ENCODE measurements at regions not wholly inside any gene's neighbourhood (a gene's known extent, or its start where the extent isn't known, plus 50 kb on each side); places are given as distances from the start of the nearest gene placed in this dataset.
"Not testable (repeated sequence)": the region's sequence is repeated elsewhere in the genome, so short reads cannot be mapped to it uniquely, and the experiment has no call there.

GRCh38 chr6:156421933-156422332, 355.2 kb upstream of the ARID1B start:
- Histone ChIP-seq H3K4me3 (ENCODE audit: low read length) (no peak overlapping the region), H3K27me3 (ENCODE audit: control insufficient read depth, insufficient read depth, low read length) (no peaks in the 10 kb centered on the region), H3K27ac (ENCODE audit: low read length) (no peak overlapping the region), H3K36me3 (ENCODE audit: control insufficient read depth, insufficient read depth, low read length) (no peaks in the 10 kb centered on the region), H3K4me1 (ENCODE audit: control insufficient read depth, insufficient read depth, low read length) (no peaks in the 10 kb centered on the region), H3K9me3 (ENCODE audit: control insufficient read depth, insufficient read depth, low read length) (no peaks in the 10 kb centered on the region)
- DNase-seq (ENCODE audit: low read depth, low spot score), result no peak
- no CpG with 5 or more reads among the region's 2 CpGs for WGBS (ENCODE audit: insufficient coverage, insufficient read length)

GRCh38 chr6:156421301-156421700, 355.9 kb upstream of the ARID1B start:
- not testable (repeated sequence) for DNase-seq (ENCODE audit: low read depth, low spot score); H3K36me3 ChIP-seq (ENCODE audit: control insufficient read depth, insufficient read depth, low read length); H3K4me1 ChIP-seq (ENCODE audit: control insufficient read depth, insufficient read depth, low read length); H3K27me3 ChIP-seq (ENCODE audit: control insufficient read depth, insufficient read depth, low read length); H3K9me3 ChIP-seq (ENCODE audit: control insufficient read depth, insufficient read depth, low read length); H3K4me3 ChIP-seq (ENCODE audit: low read length); H3K27ac ChIP-seq (ENCODE audit: low read length)
- no CpG with 5 or more reads among the region's 5 CpGs for WGBS (ENCODE audit: insufficient coverage, insufficient read length)

- no CpG with 5 or more reads among the region's 5 CpGs for WGBS (ENCODE audit: insufficient coverage, insufficient read length)
- no peaks in the 10 kb centered on the region for H3K27me3 ChIP-seq (ENCODE audit: control insufficient read depth, insufficient read depth, low read length)
- no peak for DNase-seq (ENCODE audit: low read depth, low spot score)
- no peaks in the 10 kb centered on the region for H3K9me3 ChIP-seq (ENCODE audit: control insufficient read depth, insufficient read depth, low read length)
- H3K4me1 ChIP-seq (ENCODE audit: control insufficient read depth, insufficient read depth, low read length), result no peaks in the 10 kb centered on the region
- H3K4me3 ChIP-seq (ENCODE audit: low read length), result no peak overlapping the region
- H3K27ac ChIP-seq (ENCODE audit: low read length), result no peak overlapping the region
- no peaks in the 10 kb centered on the region for H3K36me3 ChIP-seq (ENCODE audit: control insufficient read depth, insufficient read depth, low read length)
Observed at GRCh38 chr6:156420172-156420993, 356.8 kb upstream of the ARID1B start.

GRCh38 chr6:156419594-156419993, 357.6 kb upstream of the ARID1B start:
- no peaks in the 10 kb centered on the region for H3K4me1 ChIP-seq (ENCODE audit: control insufficient read depth, insufficient read depth, low read length)
- no peaks in the 10 kb centered on the region for H3K9me3 ChIP-seq (ENCODE audit: control insufficient read depth, insufficient read depth, low read length)
- H3K36me3 ChIP-seq (ENCODE audit: control insufficient read depth, insufficient read depth, low read length), result no peaks in the 10 kb centered on the region
- no peak overlapping the region for H3K27ac ChIP-seq (ENCODE audit: low read length)
- no peaks in the 10 kb centered on the region for H3K27me3 ChIP-seq (ENCODE audit: control insufficient read depth, insufficient read depth, low read length)
- H3K4me3 ChIP-seq (ENCODE audit: low read length), result no peak overlapping the region
- WGBS (ENCODE audit: insufficient coverage, insufficient read length), result no CpG with 5 or more reads among the region's 2 CpGs
- no peak for DNase-seq (ENCODE audit: low read depth, low spot score)

- H3K9me3 ChIP-seq (ENCODE audit: control insufficient read depth, insufficient read depth, low read length), result no peaks in the 10 kb centered on the region
- no peak overlapping the region for H3K4me3 ChIP-seq (ENCODE audit: low read length)
- H3K4me1 ChIP-seq (ENCODE audit: control insufficient read depth, insufficient read depth, low read length), result no peaks in the 10 kb centered on the region
- H3K27me3 ChIP-seq (ENCODE audit: control insufficient read depth, insufficient read depth, low read length), result no peaks in the 10 kb centered on the region
- DNase-seq (ENCODE audit: low read depth, low spot score), result no peak
- no peaks in the 10 kb centered on the region for H3K36me3 ChIP-seq (ENCODE audit: control insufficient read depth, insufficient read depth, low read length)
- WGBS (ENCODE audit: insufficient coverage, insufficient read length), result no CpG with 5 or more reads among the region's 1 CpG
- H3K27ac ChIP-seq (ENCODE audit: low read length), result no peak overlapping the region
Observed at GRCh38 chr6:156418253-156418652, 358.9 kb upstream of the ARID1B start.

GRCh38 chr6:156416391-156416790, 360.8 kb upstream of the ARID1B start:
- Histone ChIP-seq H3K4me3 (ENCODE audit: low read length) (no peak overlapping the region), H3K36me3 (ENCODE audit: control insufficient read depth, insufficient read depth, low read length) (no peaks in the 10 kb centered on the region), H3K27me3 (ENCODE audit: control insufficient read depth, insufficient read depth, low read length) (no peaks in the 10 kb centered on the region), H3K27ac (ENCODE audit: low read length) (no peak overlapping the region), H3K4me1 (ENCODE audit: control insufficient read depth, insufficient read depth, low read length) (no peaks in the 10 kb centered on the region), H3K9me3 (ENCODE audit: control insufficient read depth, insufficient read depth, low read length) (no peaks in the 10 kb centered on the region)
- no peak for DNase-seq (ENCODE audit: low read depth, low spot score)
- WGBS (ENCODE audit: insufficient coverage, insufficient read length), result no CpG with 5 or more reads among the region's 1 CpG

GRCh38 chr6:156413154-156413553, 364.0 kb upstream of the ARID1B start:
- no peaks in the 10 kb centered on the region for H3K4me1 ChIP-seq (ENCODE audit: control insufficient read depth, insufficient read depth, low read length)
- no peaks in the 10 kb centered on the region for H3K36me3 ChIP-seq (ENCODE audit: control insufficient read depth, insufficient read depth, low read length)
- no peaks in the 10 kb centered on the region for H3K27me3 ChIP-seq (ENCODE audit: control insufficient read depth, insufficient read depth, low read length)
- no peak overlapping the region for H3K27ac ChIP-seq (ENCODE audit: low read length)
- no peak overlapping the region for H3K4me3 ChIP-seq (ENCODE audit: low read length)
- H3K9me3 ChIP-seq (ENCODE audit: control insufficient read depth, insufficient read depth, low read length), result no peaks in the 10 kb centered on the region
- WGBS (ENCODE audit: insufficient coverage, insufficient read length), result no CpG with 5 or more reads among the region's 2 CpGs
- no peak for DNase-seq (ENCODE audit: low read depth, low spot score)

- Histone ChIP-seq H3K9me3 (ENCODE audit: control insufficient read depth, insufficient read depth, low read length) (no peaks in the 10 kb centered on the region), H3K36me3 (ENCODE audit: control insufficient read depth, insufficient read depth, low read length) (no peaks in the 10 kb centered on the region)
- DNase-seq (ENCODE audit: low read depth, low spot score), result no peak
Observed at GRCh38 chr6:156410649-156411048, 366.5 kb upstream of the ARID1B start.

GRCh38 chr6:156408655-156409054, 368.5 kb upstream of the ARID1B start:
- H3K27ac ChIP-seq (ENCODE audit: low read length), result no peak overlapping the region
- H3K4me3 ChIP-seq (ENCODE audit: low read length), result no peak overlapping the region
- no peaks in the 10 kb centered on the region for H3K36me3 ChIP-seq (ENCODE audit: control insufficient read depth, insufficient read depth, low read length)
- no peaks in the 10 kb centered on the region for H3K27me3 ChIP-seq (ENCODE audit: control insufficient read depth, insufficient read depth, low read length)
- H3K4me1 ChIP-seq (ENCODE audit: control insufficient read depth, insufficient read depth, low read length), result no peaks in the 10 kb centered on the region
- no peak for DNase-seq (ENCODE audit: low read depth, low spot score)
- WGBS (ENCODE audit: insufficient coverage, insufficient read length), result no CpG with 5 or more reads among the region's 3 CpGs
- H3K9me3 ChIP-seq (ENCODE audit: control insufficient read depth, insufficient read depth, low read length), result no peaks in the 10 kb centered on the region

More at GRCh38 chr6:156410649-156411048, 366.5 kb upstream of the ARID1B start:
- H3K4me1 ChIP-seq (ENCODE audit: control insufficient read depth, insufficient read depth, low read length), result no peaks in the 10 kb centered on the region
- H3K27me3 ChIP-seq (ENCODE audit: control insufficient read depth, insufficient read depth, low read length), result no peaks in the 10 kb centered on the region
- no peak overlapping the region for H3K4me3 ChIP-seq (ENCODE audit: low read length)
- no peak overlapping the region for H3K27ac ChIP-seq (ENCODE audit: low read length)

GRCh38 chr6:156407334-156407733, 369.8 kb upstream of the ARID1B start:
- Histone ChIP-seq H3K9me3 (ENCODE audit: control insufficient read depth, insufficient read depth, low read length) (no peaks in the 10 kb centered on the region), H3K27me3 (ENCODE audit: control insufficient read depth, insufficient read depth, low read length) (no peaks in the 10 kb centered on the region), H3K4me3 (ENCODE audit: low read length) (no peak overlapping the region), H3K4me1 (ENCODE audit: control insufficient read depth, insufficient read depth, low read length) (no peaks in the 10 kb centered on the region), H3K27ac (ENCODE audit: low read length) (no peak overlapping the region), H3K36me3 (ENCODE audit: control insufficient read depth, insufficient read depth, low read length) (no peaks in the 10 kb centered on the region)
- no CpG with 5 or more reads among the region's 3 CpGs for WGBS (ENCODE audit: insufficient coverage, insufficient read length)
- DNase-seq (ENCODE audit: low read depth, low spot score), result no peak

- Histone ChIP-seq H3K9me3 (ENCODE audit: control insufficient read depth, insufficient read depth, low read length) (no peaks in the 10 kb centered on the region), H3K4me3 (ENCODE audit: low read length) (no peak overlapping the region), H3K36me3 (ENCODE audit: control insufficient read depth, insufficient read depth, low read length) (no peaks in the 10 kb centered on the region), H3K4me1 (ENCODE audit: control insufficient read depth, insufficient read depth, low read length) (no peaks in the 10 kb centered on the region), H3K27me3 (ENCODE audit: control insufficient read depth, insufficient read depth, low read length) (no peaks in the 10 kb centered on the region), H3K27ac (ENCODE audit: low read length) (no peak overlapping the region)
- DNase-seq (ENCODE audit: low read depth, low spot score), result no peak
- WGBS (ENCODE audit: insufficient coverage, insufficient read length), result no CpG with 5 or more reads among the region's 2 CpGs
Observed at GRCh38 chr6:156406688-156407087, 370.5 kb upstream of the ARID1B start.
